Naive thymus-derived CD8-positive, alpha-beta T cell (primary cell): ENCODE measurements at regions not wholly inside any gene's neighbourhood (a gene's known extent, or its start where the extent isn't known, plus 50 kb on each side); places are given as distances from the start of the nearest gene placed in this dataset.

ENCODE experiments used
- ATAC-seq, 2 donors: fragments of 150-1000 bp; cut with Tn5 transposase in 1 of 2; sonication (Bioruptor Pico), chemical (Tn5 transposase) in 1 of 2; 1 replicate in 1 of 2; 2 replicates in 1 of 2; pipeline ENCODE4 v1.10.0; 2021; ENCODE audit warnings: mild to moderate bottlenecking in 2 of 2, moderate library complexity in 2 of 2
- POLR2A ChIA-PET: fragments of 350-600 bp; sonication (Branson Sonifier 250); formaldehyde crosslinking; loops from one replicate; lab custom pipeline; 2021; ENCODE audit warnings: antibody characterized with exemption; lab: Charles Lee
- DNase-seq, 10 donors: peaks; one replicate each; pipeline versions ENCODE4 v3.0.0 to v3.0.0-alpha.2; 2020 to 2022
- H3K27ac Mint-ChIP-seq, 10 donors: one replicate each; pipeline ENCODE4 v1.8.0; 2020 to 2022; ENCODE audit warnings: mild to moderate bottlenecking in 10 of 10, mixed read lengths in 10 of 10, moderate library complexity in 4 of 10, inconsistent platforms in 1 of 10
- H3K27me3 Mint-ChIP-seq, 5 donors: one replicate each; pipeline ENCODE4 v1.8.0; 2021 to 2022; ENCODE audit warnings: mixed read lengths in 5 of 5
- H3K36me3 Mint-ChIP-seq, 3 donors: one replicate each; pipeline ENCODE4 v1.8.0; 2020 to 2022; ENCODE audit warnings: mixed read lengths in 3 of 3, mild to moderate bottlenecking in 2 of 3, inconsistent platforms in 1 of 3
- H3K4me1 Mint-ChIP-seq, 4 donors: one replicate each; pipeline ENCODE4 v1.8.0; 2021 to 2022; ENCODE audit warnings: mixed read lengths in 4 of 4
- H3K4me3 Mint-ChIP-seq, 10 donors: one replicate each; pipeline ENCODE4 v1.8.0; 2020 to 2022; ENCODE audit warnings: mild to moderate bottlenecking in 10 of 10, mixed read lengths in 10 of 10, moderate library complexity in 6 of 10, inconsistent platforms in 1 of 10
- H3K9me3 Mint-ChIP-seq, 9 donors: one replicate each; pipeline ENCODE4 v1.8.0; 2020 to 2022; ENCODE audit warnings: mixed read lengths in 9 of 9, mild to moderate bottlenecking in 3 of 9, inconsistent platforms in 1 of 9, moderate library complexity in 1 of 9

DNA sequence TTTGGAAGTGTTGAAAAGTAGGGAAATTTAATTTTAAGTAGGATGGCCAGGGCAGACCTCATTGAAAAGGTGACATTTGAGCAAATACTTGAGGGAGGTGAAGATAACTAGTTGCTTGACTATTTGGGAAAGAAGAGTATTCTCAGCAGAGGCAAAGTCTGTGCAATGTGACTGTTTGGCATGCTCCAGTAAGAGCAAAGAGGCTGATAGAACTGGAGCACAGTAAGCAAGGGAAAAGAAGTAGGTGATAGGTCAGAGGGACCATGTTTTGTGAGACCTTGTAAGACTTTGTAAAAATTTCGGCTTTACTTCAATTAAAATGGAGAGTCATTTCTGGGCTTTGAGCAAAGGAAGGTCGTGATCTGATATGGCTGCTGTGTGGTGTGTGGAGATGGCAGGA, 335.8 kb downstream of the ZIC1 start:
- ATAC-seq (no peak), DNase-seq (no peak)
- peaks cover 0 to 1% (median 0%) of the 10 kb centered on the region in 5 donors for H3K27me3 Mint-ChIP-seq
- no peak overlapping the region for H3K4me3 Mint-ChIP-seq
- no peaks in the 10 kb centered on the region for H3K4me1 Mint-ChIP-seq
- peaks cover 0 to 31% (median 11%) of the 10 kb centered on the region in 9 donors for H3K9me3 Mint-ChIP-seq
- no peak overlapping the region for H3K27ac Mint-ChIP-seq
- POLR2A ChIA-PET = no interaction called here
- H3K36me3 Mint-ChIP-seq = no peaks in the 10 kb centered on the region

GRCh38 chr3:147755310-147755709, 346.1 kb downstream of the ZIC1 start:
- H3K36me3 Mint-ChIP-seq = no peaks in the 10 kb centered on the region
- DNase-seq (no peak), ATAC-seq (no peak)
- H3K27me3 Mint-ChIP-seq = peaks cover 0 to 3% (median 0%) of the 10 kb centered on the region in 5 donors
- no peaks in the 10 kb centered on the region for H3K4me1 Mint-ChIP-seq
- H3K4me3 Mint-ChIP-seq = no peak overlapping the region
- POLR2A ChIA-PET = no interaction called here
- peaks cover 0 to 5% (median 0%) of the 10 kb centered on the region in 9 donors for H3K9me3 Mint-ChIP-seq
- H3K27ac Mint-ChIP-seq = no peak overlapping the region

DNA sequence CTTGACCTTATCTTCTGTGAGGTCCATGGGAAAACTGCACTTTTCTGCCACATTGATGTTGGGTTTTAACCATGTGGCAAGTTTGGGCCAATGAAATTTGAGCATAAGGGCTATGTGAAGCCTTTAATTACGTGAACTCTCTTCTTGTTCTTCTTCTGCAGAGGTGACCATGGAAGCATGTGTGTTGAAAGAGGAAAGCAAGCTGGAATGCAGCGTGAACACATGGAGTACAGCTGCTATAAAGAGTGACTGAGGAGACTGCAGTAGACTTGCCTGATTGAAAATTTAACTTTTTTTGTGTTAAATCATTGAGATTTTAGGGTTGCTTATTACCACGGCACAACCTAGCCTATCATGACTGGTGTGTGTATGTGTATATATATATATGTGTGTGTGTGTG, 347.3 kb downstream of the ZIC1 start:
- DNase-seq (no peak), ATAC-seq (no peak)
- Mint-ChIP-seq H3K4me3 (no peak overlapping the region), H3K27ac (no peak overlapping the region), H3K36me3 (no peaks in the 10 kb centered on the region), H3K9me3 (peaks cover 0 to 5% (median 0%) of the 10 kb centered on the region in 9 donors), H3K4me1 (no peaks in the 10 kb centered on the region), H3K27me3 (no peaks in the 10 kb centered on the region)
- POLR2A ChIA-PET = no interaction called here

DNA sequence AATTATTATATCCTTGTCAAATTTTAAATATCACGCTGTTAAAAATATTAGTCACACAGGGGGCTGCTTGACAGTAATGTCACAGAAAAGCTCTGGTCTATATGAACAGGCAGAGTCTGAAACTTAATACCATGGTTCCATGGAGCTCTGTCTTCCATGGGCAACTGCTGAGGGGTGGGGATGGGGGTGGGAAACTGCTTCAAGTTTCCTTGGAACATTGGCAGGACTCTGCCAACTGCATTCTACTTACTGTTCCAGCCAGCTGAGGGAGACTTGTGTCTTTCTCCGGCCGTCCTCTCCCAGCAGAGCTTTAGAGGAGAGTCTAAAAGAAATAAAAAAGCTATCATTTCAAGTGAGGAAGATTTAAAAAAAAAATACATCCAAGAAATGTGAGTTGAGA, 348.7 kb downstream of the ZIC1 start:
- Mint-ChIP-seq H3K9me3 (peaks cover 0 to 5% (median under 1%) of the 10 kb centered on the region in 9 donors), H3K4me1 (no peaks in the 10 kb centered on the region), H3K36me3 (no peaks in the 10 kb centered on the region), H3K27ac (no peak overlapping the region), H3K4me3 (no peak overlapping the region), H3K27me3 (no peaks in the 10 kb centered on the region)
- ATAC-seq = no peak
- no peak for DNase-seq
- POLR2A ChIA-PET = no interaction called here

DNA sequence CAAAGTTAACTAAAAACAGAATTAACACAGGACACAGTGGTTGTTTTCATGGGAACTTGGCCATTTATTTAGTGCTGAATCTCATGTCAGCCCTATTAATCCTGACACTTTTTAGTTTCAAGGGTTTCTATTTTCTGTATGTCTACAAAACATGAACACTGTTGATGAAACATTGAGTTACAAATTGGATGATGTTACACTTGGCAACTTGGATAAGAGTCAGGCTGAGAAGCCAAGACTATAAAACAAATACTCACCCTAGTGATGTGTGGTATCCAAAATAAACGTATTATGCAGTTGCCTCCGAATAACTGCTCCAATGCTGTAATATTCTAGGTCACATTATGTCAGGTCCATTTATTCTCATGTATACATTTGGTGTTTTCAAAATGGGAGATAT, 349.6 kb downstream of the ZIC1 start:
- Mint-ChIP-seq H3K4me3 (no peak overlapping the region), H3K9me3 (peaks cover 0 to 5% (median 2%) of the 10 kb centered on the region in 9 donors), H3K4me1 (no peaks in the 10 kb centered on the region), H3K27ac (no peak overlapping the region), H3K36me3 (no peaks in the 10 kb centered on the region), H3K27me3 (no peaks in the 10 kb centered on the region)
- POLR2A ChIA-PET = no interaction called here
- ATAC-seq (no peak), DNase-seq (no peak)

DNA sequence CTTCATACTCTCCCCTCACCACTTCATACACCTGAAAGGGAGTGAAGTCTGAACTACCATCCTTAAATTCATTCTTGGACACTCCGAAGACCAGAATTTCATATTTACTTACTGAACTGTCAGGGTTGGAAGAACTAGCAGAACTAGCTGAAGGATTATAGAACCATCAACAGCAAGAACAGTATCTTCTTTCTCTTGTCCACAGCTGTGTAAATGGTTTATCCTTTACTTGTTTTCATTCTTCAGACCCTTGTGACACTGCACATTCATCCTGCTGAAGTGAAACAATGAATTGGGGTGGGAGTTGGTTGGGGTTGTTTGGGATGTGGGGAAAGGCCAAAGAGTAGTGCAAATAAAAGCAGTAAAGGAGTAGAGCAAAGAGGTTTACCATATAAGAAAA, 350.9 kb downstream of the ZIC1 start:
- H3K9me3 Mint-ChIP-seq = peaks cover 0 to 5% (median 2%) of the 10 kb centered on the region in 9 donors
- H3K4me3 Mint-ChIP-seq = no peak overlapping the region
- no peak overlapping the region for H3K27ac Mint-ChIP-seq
- no peaks in the 10 kb centered on the region for H3K4me1 Mint-ChIP-seq
- DNase-seq (no peak), ATAC-seq (no peak)
- POLR2A ChIA-PET = no interaction called here
- H3K27me3 Mint-ChIP-seq = no peaks in the 10 kb centered on the region
- no peaks in the 10 kb centered on the region for H3K36me3 Mint-ChIP-seq

DNA sequence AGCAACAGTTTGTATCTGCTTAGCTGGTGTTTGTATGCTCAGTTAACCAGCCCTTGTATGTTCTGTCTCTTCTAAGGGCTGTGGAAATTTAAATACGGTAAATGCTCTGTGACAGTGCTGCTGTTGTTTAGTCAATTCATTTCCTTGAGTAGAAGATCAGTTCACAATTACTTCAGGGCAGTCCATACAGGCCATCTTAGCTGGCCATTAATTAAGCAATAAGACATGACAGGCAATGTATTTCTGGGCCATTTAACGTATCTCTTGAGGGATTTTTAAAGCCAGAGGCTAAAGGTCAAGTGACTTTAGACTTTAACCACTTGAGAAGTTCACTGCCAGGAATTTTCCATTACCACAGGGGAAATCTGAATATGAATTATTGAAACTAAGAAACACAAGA, 351.8 kb downstream of the ZIC1 start:
- H3K27ac Mint-ChIP-seq = no peak overlapping the region
- POLR2A ChIA-PET = no interaction called here
- DNase-seq (no peak), ATAC-seq (no peak)
- H3K27me3 Mint-ChIP-seq = no peaks in the 10 kb centered on the region
- H3K4me3 Mint-ChIP-seq = no peak overlapping the region
- H3K36me3 Mint-ChIP-seq = no peaks in the 10 kb centered on the region
- no peaks in the 10 kb centered on the region for H3K4me1 Mint-ChIP-seq
- peaks cover 0 to 7% (median 2%) of the 10 kb centered on the region in 9 donors for H3K9me3 Mint-ChIP-seq

GRCh38 chr3:147773116-147773630, 364.0 kb downstream of the ZIC1 start:
- POLR2A ChIA-PET = no interaction called here
- Mint-ChIP-seq H3K9me3 (peaks cover 0 to 11% (median 0%) of the 10 kb centered on the region in 9 donors), H3K4me1 (no peaks in the 10 kb centered on the region), H3K4me3 (no peak overlapping the region), H3K36me3 (no peaks in the 10 kb centered on the region), H3K27me3 (no peaks in the 10 kb centered on the region), H3K27ac (no peak overlapping the region)
- no peak for DNase-seq
- no peak for ATAC-seq

- ATAC-seq = no peak
- Mint-ChIP-seq H3K4me3 (no peak overlapping the region), H3K9me3 (peaks cover 0 to 7% (median 0%) of the 10 kb centered on the region in 9 donors), H3K27ac (no peak overlapping the region), H3K27me3 (no peaks in the 10 kb centered on the region), H3K36me3 (no peaks in the 10 kb centered on the region), H3K4me1 (no peaks in the 10 kb centered on the region)
- POLR2A ChIA-PET = no interaction called here
- no peak for DNase-seq
Observed at GRCh38 chr3:147775411-147775810, 366.2 kb downstream of the ZIC1 start.

GRCh38 chr3:147775816-147776530, 366.8 kb downstream of the ZIC1 start:
- Mint-ChIP-seq H3K4me3 (no peak overlapping the region), H3K27me3 (no peaks in the 10 kb centered on the region), H3K4me1 (no peaks in the 10 kb centered on the region), H3K9me3 (peaks cover 0 to 7% (median 0%) of the 10 kb centered on the region in 9 donors), H3K27ac (no peak overlapping the region), H3K36me3 (no peaks in the 10 kb centered on the region)
- POLR2A ChIA-PET = no interaction called here
- DNase-seq (no peak), ATAC-seq (no peak)

- no peaks in the 10 kb centered on the region for H3K27me3 Mint-ChIP-seq
- ATAC-seq = no peak
- H3K36me3 Mint-ChIP-seq = no peaks in the 10 kb centered on the region
Observed at GRCh38 chr3:147793841-147794240, 384.7 kb downstream of the ZIC1 start.

DNA sequence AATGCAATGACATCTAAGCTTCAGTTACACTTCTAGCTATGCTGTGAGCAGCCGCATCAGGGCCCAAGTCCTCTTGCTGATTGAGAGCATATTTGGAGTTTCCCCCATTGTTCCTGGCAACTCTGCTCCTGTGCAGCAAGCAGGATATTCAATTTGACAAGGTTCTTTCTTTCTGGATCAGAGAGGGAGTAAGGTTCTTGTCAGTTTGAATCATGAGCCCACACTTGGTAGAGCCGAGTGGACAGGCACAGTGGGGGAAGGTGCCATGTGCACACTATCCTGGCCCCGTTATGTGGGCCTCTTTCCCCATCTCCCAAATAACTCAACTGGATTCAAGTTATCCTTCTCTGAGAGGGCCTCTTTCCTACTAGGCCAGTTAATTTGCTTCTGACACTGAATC, 385.4 kb downstream of the ZIC1 start:
- peaks cover 0 to 11% (median 2%) of the 10 kb centered on the region in 9 donors for H3K9me3 Mint-ChIP-seq

More at GRCh38 chr3:147793841-147794240, 384.7 kb downstream of the ZIC1 start:
- no peaks in the 10 kb centered on the region for H3K4me1 Mint-ChIP-seq
- no peak for DNase-seq
- no peak overlapping the region for H3K4me3 Mint-ChIP-seq
- peaks cover 0 to 11% (median 2%) of the 10 kb centered on the region in 9 donors for H3K9me3 Mint-ChIP-seq
- POLR2A ChIA-PET = no interaction called here
- H3K27ac Mint-ChIP-seq = no peak overlapping the region

DNA sequence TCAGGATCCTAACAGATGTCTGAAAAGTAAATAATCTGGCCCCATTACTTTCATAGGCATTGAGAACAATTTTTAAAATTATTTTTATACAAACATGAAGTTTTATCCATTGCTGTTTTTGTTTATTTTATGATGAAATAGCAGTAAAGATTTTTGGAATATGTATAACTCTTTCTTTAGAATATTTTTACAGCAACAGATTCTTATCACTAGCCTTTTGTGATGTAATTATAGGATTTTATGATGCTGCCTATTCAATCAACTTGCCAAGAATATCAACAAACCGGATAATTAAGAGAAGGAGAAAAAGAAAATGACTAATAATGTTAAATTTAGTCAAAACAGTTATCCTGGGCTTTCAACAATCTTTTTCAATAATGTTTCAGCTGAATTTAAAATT, 386.3 kb downstream of the ZIC1 start:
- Mint-ChIP-seq H3K9me3 (peaks cover 0 to 11% (median 2%) of the 10 kb centered on the region in 9 donors), H3K4me1 (no peaks in the 10 kb centered on the region), H3K27ac (no peak overlapping the region), H3K27me3 (no peaks in the 10 kb centered on the region), H3K36me3 (no peaks in the 10 kb centered on the region), H3K4me3 (no peak overlapping the region)
- DNase-seq = no peak
- no peak for ATAC-seq
- POLR2A ChIA-PET = no interaction called here

More for the DNA sequence above, 385.4 kb downstream of the ZIC1 start:
- Mint-ChIP-seq H3K27ac (no peak overlapping the region), H3K4me1 (no peaks in the 10 kb centered on the region), H3K4me3 (no peak overlapping the region), H3K36me3 (no peaks in the 10 kb centered on the region), H3K27me3 (no peaks in the 10 kb centered on the region)
- no peak for ATAC-seq
- DNase-seq = no peak
- POLR2A ChIA-PET = no interaction called here

DNA sequence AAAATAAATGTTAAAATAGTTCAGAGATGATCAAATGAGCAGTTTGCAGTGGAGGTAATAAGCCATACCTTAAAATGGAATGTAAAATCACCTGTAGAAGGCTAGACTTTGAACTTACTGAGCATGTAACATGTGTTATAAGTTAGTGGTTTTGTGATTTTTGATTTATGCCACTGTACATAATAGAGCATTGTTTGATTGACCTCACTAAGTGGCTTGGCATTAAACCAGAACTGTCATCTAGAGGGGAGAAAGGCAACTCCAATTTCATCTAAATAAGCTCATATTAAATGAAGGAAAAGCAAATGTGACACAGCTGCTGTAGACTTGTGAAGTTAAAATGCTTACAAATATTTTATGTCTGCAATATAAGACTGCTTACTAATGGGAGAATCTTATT, 387.9 kb downstream of the ZIC1 start:
- no peaks in the 10 kb centered on the region for H3K27me3 Mint-ChIP-seq
- no peak for ATAC-seq
- no peak for DNase-seq
- H3K4me3 Mint-ChIP-seq = no peak overlapping the region
- no peak overlapping the region for H3K27ac Mint-ChIP-seq
- no peaks in the 10 kb centered on the region for H3K36me3 Mint-ChIP-seq
- peaks cover 0 to 11% (median 2%) of the 10 kb centered on the region in 9 donors for H3K9me3 Mint-ChIP-seq
- H3K4me1 Mint-ChIP-seq = no peaks in the 10 kb centered on the region
- POLR2A ChIA-PET = no interaction called here
